Sigmoid colon (tissue), 6 donors: ENCODE measurements at regions not wholly inside any gene's neighbourhood (a gene's known extent, or its start where the extent isn't known, plus 50 kb on each side); places are given as distances from the start of the nearest gene placed in this dataset.

Experiments used
- DNase-seq: peaks from one replicate; pipeline ENCODE4 v3.0.0-alpha.2; 2019
- H3K27ac ChIP-seq, 4 donors: fragments of 200-600 bp; sonication (generic); one replicate each; pipeline ENCODE4 v1.5.1; 2016 to 2019; ENCODE audit warnings: mild to moderate bottlenecking in 1 of 4
- H3K27me3 ChIP-seq, 3 donors: fragments of 200-600 bp; sonication (generic); one replicate each; pipeline ENCODE4 v1.5.1; 2019; ENCODE audit warnings: mild to moderate bottlenecking in 1 of 3
- H3K36me3 ChIP-seq, 4 donors: fragments of 200-600 bp; sonication (generic); one replicate each; pipeline ENCODE4 v1.5.1; 2016 to 2019
- H3K4me1 ChIP-seq, 4 donors: fragments of 200-600 bp; sonication (generic); one replicate each; pipeline ENCODE4 v1.5.1; 2017 to 2019
- H3K4me3 ChIP-seq, 4 donors: fragments of 200-600 bp; sonication (generic); one replicate each; pipeline ENCODE4 v1.5.1; 2017 to 2019; ENCODE audit warnings: mild to moderate bottlenecking in 2 of 4, moderate library complexity in 1 of 4
- H3K9me3 ChIP-seq, 4 donors: fragments of 200-600 bp in 3 of 4; sonication (generic) in 3 of 4; one replicate each; pipeline versions ENCODE4 v1.5.1 to v1.6.1; 2013 to 2019
- EP300 ChIP-seq, 4 donors: sonication (generic); formaldehyde crosslinking; IDR thresholded peaks; one replicate each; pipeline ENCODE4 v1.6.1; 2017; ENCODE audit warnings: antibody characterized with exemption in 4 of 4
- POLR2A ChIP-seq, 2 donors: fragments of 450-650 bp; IDR thresholded peaks; one replicate each; pipeline ENCODE4 v1.6.1; 2016; ENCODE audit warnings: antibody characterized with exemption in 2 of 2, mild to moderate bottlenecking in 2 of 2, moderate library complexity in 2 of 2
- POLR2AphosphoS5 ChIP-seq, 4 donors: sonication (generic); formaldehyde crosslinking; IDR thresholded peaks; one replicate each; pipeline ENCODE4 v1.6.1; 2017; ENCODE audit warnings: antibody characterized with exemption in 4 of 4
- WGBS, 2 donors: extraction: QIAGEN DNeasy Blood & Tissue Kit; methylation state at CpG; one replicate each; pipeline ENCODE4 v1.1.7; 2013; 5-methylcytosine and 5-hydroxymethylcytosine counted together
- intact Hi-C: fragments of 100-400 bp; cut with DNase I; formaldehyde crosslinking; loops from one replicate; pipeline ENCODE4 v1.15.1; 2023
- TF ChIP-seq, protein P1 (sequence below), 4 experiments: fragments of 450-650 bp in 3 of 4; fragments of 200-600 bp in 1 of 4; IDR thresholded peaks; one replicate each; pipeline ENCODE4 v1.5.1; 2016 to 2019; ENCODE audit warnings: antibody characterized with exemption in 4 of 4, mild to moderate bottlenecking in 3 of 4, moderate library complexity in 2 of 4
- donor health status: healthy with polysubstance abuse.
- donor health status: healthy.

DNA sequence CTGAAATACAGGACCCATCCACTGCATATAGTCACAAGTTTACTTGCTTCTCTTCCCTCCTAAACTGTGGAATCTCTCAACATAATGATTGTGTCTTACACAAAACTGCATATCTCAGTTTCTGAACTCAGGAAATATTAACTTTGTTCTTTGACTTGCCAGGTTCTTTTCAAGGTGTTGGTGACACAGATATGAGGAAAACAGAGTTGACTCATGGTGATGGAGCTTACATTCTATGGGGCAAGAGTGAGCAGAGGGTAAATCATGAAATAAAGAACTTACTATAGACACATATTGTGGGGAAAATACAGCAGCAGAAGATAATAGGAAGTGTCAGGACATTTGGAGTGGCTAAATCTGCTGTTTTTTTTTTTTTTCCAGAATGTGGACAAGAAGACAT lies 72.5 kb upstream of the IGFBP3 start:
- H3K4me3 ChIP-seq, result no peak overlapping the region
- H3K36me3 ChIP-seq, result no peaks in the 10 kb centered on the region
- H3K4me1 ChIP-seq, result no peaks in the 10 kb centered on the region
- H3K9me3 ChIP-seq, result peaks cover 0 to 7% (median 5%) of the 10 kb centered on the region in 4 donors
- no peak for DNase-seq
- no peak for TF ChIP-seq POLR2A (IDR thresholded peaks at IDR 0.05)
- TF ChIP-seq, protein P1, sequence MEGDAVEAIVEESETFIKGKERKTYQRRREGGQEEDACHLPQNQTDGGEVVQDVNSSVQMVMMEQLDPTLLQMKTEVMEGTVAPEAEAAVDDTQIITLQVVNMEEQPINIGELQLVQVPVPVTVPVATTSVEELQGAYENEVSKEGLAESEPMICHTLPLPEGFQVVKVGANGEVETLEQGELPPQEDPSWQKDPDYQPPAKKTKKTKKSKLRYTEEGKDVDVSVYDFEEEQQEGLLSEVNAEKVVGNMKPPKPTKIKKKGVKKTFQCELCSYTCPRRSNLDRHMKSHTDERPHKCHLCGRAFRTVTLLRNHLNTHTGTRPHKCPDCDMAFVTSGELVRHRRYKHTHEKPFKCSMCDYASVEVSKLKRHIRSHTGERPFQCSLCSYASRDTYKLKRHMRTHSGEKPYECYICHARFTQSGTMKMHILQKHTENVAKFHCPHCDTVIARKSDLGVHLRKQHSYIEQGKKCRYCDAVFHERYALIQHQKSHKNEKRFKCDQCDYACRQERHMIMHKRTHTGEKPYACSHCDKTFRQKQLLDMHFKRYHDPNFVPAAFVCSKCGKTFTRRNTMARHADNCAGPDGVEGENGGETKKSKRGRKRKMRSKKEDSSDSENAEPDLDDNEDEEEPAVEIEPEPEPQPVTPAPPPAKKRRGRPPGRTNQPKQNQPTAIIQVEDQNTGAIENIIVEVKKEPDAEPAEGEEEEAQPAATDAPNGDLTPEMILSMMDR (IDR thresholded peaks at IDR 0.05), result no peak
- TF ChIP-seq EP300 (IDR thresholded peaks at IDR 0.05), result no peak
- TF ChIP-seq POLR2AphosphoS5 (IDR thresholded peaks at IDR 0.05), result no peak
- H3K27ac ChIP-seq, result no peak overlapping the region
- intact Hi-C loops, result no loop called here
- no peaks in the 10 kb centered on the region for H3K27me3 ChIP-seq

DNA sequence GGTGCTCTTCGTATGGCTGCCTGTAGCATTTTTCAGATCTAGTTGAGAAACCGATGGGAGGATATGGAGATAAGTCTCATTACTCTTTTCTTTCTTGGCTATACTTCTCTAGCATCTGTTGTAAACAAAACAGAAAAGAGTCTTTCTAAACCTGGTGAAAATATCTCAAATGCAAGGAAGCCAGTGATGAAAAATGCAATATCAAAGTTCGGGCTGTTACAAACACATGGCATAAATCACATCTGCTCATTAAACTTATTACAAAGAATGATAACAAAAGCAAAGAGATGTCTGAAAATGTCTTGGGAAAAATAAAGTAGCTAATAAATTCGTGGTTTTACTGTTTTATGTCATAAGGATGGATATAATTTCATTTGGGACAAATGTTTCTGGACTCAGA lies 71.8 kb upstream of the IGFBP3 start:
- no peaks in the 10 kb centered on the region for H3K4me1 ChIP-seq
- H3K4me3 ChIP-seq, result no peak overlapping the region
- no peak for DNase-seq
- peaks cover 0 to 7% (median 5%) of the 10 kb centered on the region in 4 donors for H3K9me3 ChIP-seq
- WGBS, 2 donors, result 61 to 62% methylated on average over 4 of the region's 4 CpGs
- H3K27me3 ChIP-seq, result no peaks in the 10 kb centered on the region
- no peak for TF ChIP-seq POLR2A (IDR thresholded peaks at IDR 0.05)
- no peak for TF ChIP-seq EP300 (IDR thresholded peaks at IDR 0.05)
- TF ChIP-seq, protein P1 (IDR thresholded peaks at IDR 0.05), result no peak
- no peak for TF ChIP-seq POLR2AphosphoS5 (IDR thresholded peaks at IDR 0.05)
- intact Hi-C loops, result no loop called here
- no peak overlapping the region for H3K27ac ChIP-seq
- H3K36me3 ChIP-seq, result no peaks in the 10 kb centered on the region

DNA sequence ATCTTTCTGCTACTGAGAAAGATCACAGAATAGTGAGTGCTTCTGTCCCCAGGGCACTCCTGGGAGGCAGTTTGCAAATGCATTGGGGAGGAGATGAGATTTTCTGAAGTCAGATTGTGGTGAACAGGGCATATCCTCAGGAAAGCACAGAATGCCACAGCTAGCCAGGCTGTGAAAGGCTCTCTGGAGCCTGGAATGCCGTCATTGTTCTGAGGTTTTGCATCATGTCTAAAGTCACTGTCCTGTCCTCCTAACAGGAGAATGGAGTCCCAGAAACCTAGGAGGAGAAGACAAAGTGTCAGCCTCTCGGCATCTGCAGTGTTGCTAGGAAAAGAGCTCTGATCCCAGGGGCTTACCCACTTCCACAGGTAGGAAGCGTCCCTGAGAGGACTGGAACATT lies 69.2 kb upstream of the IGFBP3 start:
- H3K27ac ChIP-seq, result no peak overlapping the region
- H3K9me3 ChIP-seq, result no peaks in the 10 kb centered on the region
- intact Hi-C loops, result no loop called here
- WGBS, 2 donors, result 53 to 62% methylated on average over 3 of the region's 3 CpGs
- H3K27me3 ChIP-seq, result no peaks in the 10 kb centered on the region
- TF ChIP-seq EP300 (IDR thresholded peaks at IDR 0.05), result no peak
- TF ChIP-seq, protein P1 (IDR thresholded peaks at IDR 0.05), result no peak
- TF ChIP-seq POLR2A (IDR thresholded peaks at IDR 0.05), result no peak
- no peak for TF ChIP-seq POLR2AphosphoS5 (IDR thresholded peaks at IDR 0.05)
- H3K4me3 ChIP-seq, result no peak overlapping the region
- H3K4me1 ChIP-seq, result no peaks in the 10 kb centered on the region
- H3K36me3 ChIP-seq, result no peaks in the 10 kb centered on the region
- DNase-seq, result no peak

DNA sequence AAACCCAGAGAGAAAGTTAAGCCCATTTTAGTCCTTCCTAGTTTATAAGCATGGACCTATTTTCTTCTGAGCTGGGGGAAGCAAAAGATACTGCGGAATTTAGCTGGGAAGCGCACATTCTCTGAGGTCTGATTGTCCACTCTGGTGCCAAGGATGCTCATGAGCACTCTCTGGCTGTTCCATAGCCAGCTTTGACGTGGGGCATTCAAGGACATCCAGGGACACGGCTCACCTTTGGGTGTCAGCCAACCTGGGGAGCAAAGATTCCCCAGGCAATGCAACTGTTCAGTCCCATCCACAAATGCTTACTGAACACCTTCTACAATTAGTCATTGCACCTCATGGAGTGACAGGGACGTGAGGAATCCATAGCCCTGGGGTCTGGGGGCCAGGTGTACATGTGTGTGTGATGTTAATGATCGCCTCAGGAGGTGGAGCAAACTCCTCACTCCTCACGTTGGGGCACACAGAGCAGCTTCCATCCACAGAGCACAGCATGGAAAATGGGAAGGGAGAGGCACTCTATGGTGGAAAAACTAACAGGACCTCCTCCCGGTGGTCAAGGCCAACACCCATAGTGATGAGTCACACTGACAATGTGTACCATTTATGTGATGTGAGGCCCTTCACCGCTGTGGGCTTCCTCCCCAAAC lies 67.5 kb upstream of the IGFBP3 start:
- H3K4me3 ChIP-seq, result no peak overlapping the region
- H3K27me3 ChIP-seq, result no peaks in the 10 kb centered on the region
- no peak for DNase-seq
- intact Hi-C loops, result no loop called here
- H3K9me3 ChIP-seq, result no peaks in the 10 kb centered on the region
- H3K27ac ChIP-seq, result no peak overlapping the region
- no peaks in the 10 kb centered on the region for H3K36me3 ChIP-seq
- WGBS, 2 donors, result 63 to 80% methylated on average over 9 of the region's 9 CpGs
- no peaks in the 10 kb centered on the region for H3K4me1 ChIP-seq
- TF ChIP-seq POLR2AphosphoS5 (IDR thresholded peaks at IDR 0.05) (no peak), POLR2A (IDR thresholded peaks at IDR 0.05) (no peak), EP300 (IDR thresholded peaks at IDR 0.05) (no peak)
- TF ChIP-seq, protein P1 (IDR thresholded peaks at IDR 0.05), result no peak
